GM10248 (cell line): ENCODE measurements at regions not wholly inside any gene's neighbourhood (a gene's known extent, or its start where the extent isn't known, plus 50 kb on each side); places are given as distances from the start of the nearest gene placed in this dataset.

Experiments
- CTCF ChIA-PET: fragments of 300-600 bp; sonication (Branson Sonifier 250); formaldehyde crosslinking; extraction: SDS; loops from one replicate; lab custom pipeline; 2021; ENCODE audit warnings: antibody characterized with exemption; lab: Yijun Ruan, JAX
- POLR2A ChIA-PET: fragments of 350-650 bp; sonication (Branson Sonifier 250); formaldehyde crosslinking; extraction: SDS; loops from one replicate; lab custom pipeline; 2020; ENCODE audit warnings: antibody characterized with exemption; lab: Yijun Ruan, JAX
- DNase-seq: peaks from one replicate; pipeline ENCODE4 v3.0.0; 2012; ENCODE audit errors: extremely low spot score
- CTCF ChIP-seq: IDR thresholded peaks from 2 replicates; pipeline ENCODE4 v1.5.1; 2012; ENCODE audit warnings: mild to moderate bottlenecking, low read depth; ENCODE audit errors: extremely low read depth, missing control alignments, control extremely low read depth

- DNase-seq: peak; percentile 39
- POLR2A ChIA-PET: no interaction called here
- TF ChIP-seq CTCF: no peak
- CTCF ChIA-PET: interaction anchor here (0.7 to 2.8 kb wide), 3 partner anchors 10 to 155 kb away, joined by 3 to 14 read pairs (median 3); no protein-coding TSS in a partner anchor
Observed at GRCh38 chr21:34192646-34193285, 119.4 kb downstream of the MRPS6 start.

- ChIA-PET POLR2A (no interaction called here), CTCF (interaction anchor here (0.6 to 1.4 kb wide), 2 partner anchors 9 to 271 kb away, joined by 3 to 5 read pairs; no protein-coding TSS in a partner anchor)
- no peak for DNase-seq
- no peak for TF ChIP-seq CTCF
Observed at GRCh38 chr21:34195335-34195734, 122.0 kb downstream of the MRPS6 start.

- DNase-seq: no peak
- no peak for TF ChIP-seq CTCF
- CTCF ChIA-PET: interaction anchor here (1.3 kb wide), 1 partner anchor 258 kb away, joined by 3 read pairs; no protein-coding TSS in a partner anchor
Observed at GRCh38 chr21:34196996-34197395, 123.6 kb downstream of the MRPS6 start.

GRCh38 chr21:34197561-34197960 is 124.2 kb downstream of the MRPS6 start:
- DNase-seq: no peak
- TF ChIP-seq CTCF: no peak
- CTCF ChIA-PET: interaction anchor here (1.3 to 8.3 kb wide), 2 partner anchors 258 to 274 kb away, joined by 3 to 54 read pairs; no protein-coding TSS in a partner anchor
- POLR2A ChIA-PET: no interaction called here

More at GRCh38 chr21:34196996-34197395, 123.6 kb downstream of the MRPS6 start:
- POLR2A ChIA-PET: no interaction called here

GRCh38 chr21:34198231-34199120 is 125.1 kb downstream of the MRPS6 start:
- ChIA-PET POLR2A (no interaction called here), CTCF (interaction anchor here (1.0 to 8.3 kb wide), 3 partner anchors 10 to 275 kb away, joined by 3 to 54 read pairs (median 7); no protein-coding TSS in a partner anchor)
- no peak for DNase-seq
- no peak for TF ChIP-seq CTCF
